ENCODE measurements at regions not wholly inside any gene's neighbourhood (a gene's known extent, or its start where the extent isn't known, plus 50 kb on each side); places are given as distances from the start of the nearest gene placed in this dataset.
"Not testable (repeated sequence)": the region's sequence is repeated elsewhere in the genome, so short reads cannot be mapped to it uniquely, and the experiment has no call there.

DNA sequence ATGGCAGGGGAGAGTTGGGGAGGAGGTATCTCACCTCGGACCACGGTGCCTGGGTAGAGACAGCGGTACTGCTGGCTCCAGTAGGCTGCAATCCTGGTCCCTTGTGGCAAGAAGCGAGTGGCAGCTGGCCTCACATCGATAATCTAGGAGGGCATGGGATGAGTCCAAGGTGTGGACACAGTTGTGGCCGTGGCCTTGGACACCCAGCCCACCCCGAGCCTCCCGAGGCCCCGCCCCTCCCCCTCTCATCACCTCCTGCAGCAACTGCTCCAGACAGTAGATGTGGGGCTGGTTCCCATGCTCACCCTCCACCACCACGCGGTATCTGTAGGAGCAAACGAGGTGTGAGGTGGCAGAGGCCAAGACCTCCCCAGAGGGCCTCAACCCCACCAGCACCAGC is 418.6 kb upstream of the ZNF722 start:
- H3K36me3 ChIP-seq (ENCODE audit: control insufficient read depth in 2 of 4, insufficient read depth in 4 of 4, low read length in 3 of 4); H3K23me2 ChIP-seq (ENCODE audit: low read depth, low read length); H2AFZ ChIP-seq (ENCODE audit: low read length); H3K14ac ChIP-seq (ENCODE audit: insufficient read length); H2BK15ac ChIP-seq (ENCODE audit: low read length); H3K56ac ChIP-seq (replicated peaks; ENCODE audit: insufficient read length, low read depth, low read length); H3K4ac ChIP-seq (replicated peaks; ENCODE audit: insufficient read length, low read depth, low read length); H2BK120ac ChIP-seq (replicated peaks; ENCODE audit: low read depth, low read length); H3K27ac ChIP-seq (ENCODE audit: low read depth, low read length); H3K4me1 ChIP-seq (replicated peaks in 1 of 4; ENCODE audit: control insufficient read depth in 3 of 4, insufficient read depth in 4 of 4, low read length in 3 of 4); H3K9ac ChIP-seq (replicated peaks in 1 of 4; ENCODE audit: extremely low read depth in 1 of 4, low read depth in 3 of 4, low read length in 3 of 4); POLR2A ChIA-PET (ENCODE audit: partially characterized antibody); DNase-seq (ENCODE audit: low read depth in 1 of 2, low spot score in 2 of 2); H4K8ac ChIP-seq (ENCODE audit: extremely low read depth, insufficient read depth, low read length); H3K79me1 ChIP-seq (ENCODE audit: low read depth, low read length); CTCF ChIA-PET (ENCODE audit: partially characterized antibody); H2BK12ac ChIP-seq (ENCODE audit: low read depth, low read length); H3K27me3 ChIP-seq (replicated peaks in 1 of 4; ENCODE audit: control insufficient read depth in 3 of 4, extremely low read depth in 1 of 4, insufficient read depth in 3 of 4, low read length in 3 of 4); H2AK5ac ChIP-seq (ENCODE audit: low read depth, low read length); H3K4me3 ChIP-seq (ENCODE audit: extremely low read depth in 1 of 4, insufficient read depth in 2 of 4, low read depth in 3 of 4, low read length in 4 of 4); FAIRE-seq; H4K91ac ChIP-seq (replicated peaks; ENCODE audit: insufficient read length, low read length); H4K20me1 ChIP-seq (replicated peaks in 1 of 2; ENCODE audit: control insufficient read depth in 1 of 2, insufficient read depth in 2 of 2, low read length in 2 of 2); H3K4me2 ChIP-seq (ENCODE audit: insufficient read depth in 1 of 2, low read depth in 2 of 2, low read length in 2 of 2); H2BK5ac ChIP-seq (ENCODE audit: low read depth, low read length); H3K79me2 ChIP-seq (ENCODE audit: control insufficient read depth in 1 of 2, insufficient read depth in 2 of 2, low read length in 2 of 2); H2BK20ac ChIP-seq (ENCODE audit: low read length); H3K18ac ChIP-seq (ENCODE audit: extremely low read depth, low read length); H3K23ac ChIP-seq (ENCODE audit: insufficient read length); H4K5ac ChIP-seq (ENCODE audit: insufficient read length, low read depth, low read length): not testable (repeated sequence)
- H3K9me3 ChIP-seq (ENCODE audit: insufficient read depth in 2 of 2, low read depth in 1 of 2, low read length in 1 of 2) = peaks cover 3 to 53% of the 10 kb centered on the region in 2 experiments; a peak in 3 of 4 replicates
- WGBS, 2 experiments (ENCODE audit: extremely low coverage in 1 of 2, insufficient coverage in 1 of 2, insufficient read length in 1 of 2, insufficient replicate concordance in 2 of 2, low coverage in 1 of 2, low lambda C conversion rate in 2 of 2, missing lambda C conversion rate in 1 of 2) = 86% methylated on average over 9 of the region's 12 CpGs; no CpG with 5 or more reads in 1 of the 2 experiments

- H2BK20ac ChIP-seq (ENCODE audit: low read length); H3K27ac ChIP-seq (ENCODE audit: low read depth, low read length); POLR2A ChIA-PET (ENCODE audit: partially characterized antibody): not testable (repeated sequence)
These were observed 417.9 kb upstream of the ZNF722 start for GRCh38 chr7:63580536-63581300.

More at GRCh38 chr7:63580536-63581300, 417.9 kb upstream of the ZNF722 start:
- H3K14ac ChIP-seq (ENCODE audit: insufficient read length); H2AK5ac ChIP-seq (ENCODE audit: low read depth, low read length); H3K4me3 ChIP-seq (ENCODE audit: extremely low read depth in 1 of 4, insufficient read depth in 2 of 4, low read depth in 3 of 4, low read length in 4 of 4); DNase-seq (ENCODE audit: low read depth in 1 of 2, low spot score in 2 of 2); H3K4me2 ChIP-seq (ENCODE audit: insufficient read depth in 1 of 2, low read depth in 2 of 2, low read length in 2 of 2); H3K79me2 ChIP-seq (ENCODE audit: control insufficient read depth in 1 of 2, insufficient read depth in 2 of 2, low read length in 2 of 2); H3K36me3 ChIP-seq (ENCODE audit: control insufficient read depth in 2 of 4, insufficient read depth in 4 of 4, low read length in 3 of 4); H4K20me1 ChIP-seq (replicated peaks in 1 of 2; ENCODE audit: control insufficient read depth in 1 of 2, insufficient read depth in 2 of 2, low read length in 2 of 2); CTCF ChIA-PET (ENCODE audit: partially characterized antibody); H3K4ac ChIP-seq (replicated peaks; ENCODE audit: insufficient read length, low read depth, low read length); H2BK5ac ChIP-seq (ENCODE audit: low read depth, low read length); H2BK15ac ChIP-seq (ENCODE audit: low read length); H4K91ac ChIP-seq (replicated peaks; ENCODE audit: insufficient read length, low read length); H3K79me1 ChIP-seq (ENCODE audit: low read depth, low read length); H4K8ac ChIP-seq (ENCODE audit: extremely low read depth, insufficient read depth, low read length); H2AFZ ChIP-seq (ENCODE audit: low read length); H2BK120ac ChIP-seq (replicated peaks; ENCODE audit: low read depth, low read length); H3K27me3 ChIP-seq (replicated peaks in 1 of 4; ENCODE audit: control insufficient read depth in 3 of 4, extremely low read depth in 1 of 4, insufficient read depth in 3 of 4, low read length in 3 of 4); H3K23ac ChIP-seq (ENCODE audit: insufficient read length); H3K9ac ChIP-seq (replicated peaks in 1 of 4; ENCODE audit: extremely low read depth in 1 of 4, low read depth in 3 of 4, low read length in 3 of 4); H3K4me1 ChIP-seq (replicated peaks in 1 of 4; ENCODE audit: control insufficient read depth in 3 of 4, insufficient read depth in 4 of 4, low read length in 3 of 4); H3K18ac ChIP-seq (ENCODE audit: extremely low read depth, low read length); FAIRE-seq; H3K56ac ChIP-seq (replicated peaks; ENCODE audit: insufficient read length, low read depth, low read length); H2BK12ac ChIP-seq (ENCODE audit: low read depth, low read length); H3K23me2 ChIP-seq (ENCODE audit: low read depth, low read length); H4K5ac ChIP-seq (ENCODE audit: insufficient read length, low read depth, low read length): not testable (repeated sequence)
- WGBS, 2 experiments (ENCODE audit: extremely low coverage in 1 of 2, insufficient coverage in 1 of 2, insufficient read length in 1 of 2, insufficient replicate concordance in 2 of 2, low coverage in 1 of 2, low lambda C conversion rate in 2 of 2, missing lambda C conversion rate in 1 of 2) = 91% methylated on average over 14 of the region's 28 CpGs; no CpG with 5 or more reads in 1 of the 2 experiments
- H3K9me3 ChIP-seq (ENCODE audit: insufficient read depth in 2 of 2, low read depth in 1 of 2, low read length in 1 of 2) = peaks cover 3 to 48% of the 10 kb centered on the region in 2 experiments; a peak in 3 of 4 replicates
